Stimulated activated naive B cell treated with anti-CD40 and anti-IgM and Interleukin-4, amounts not matched to agents 10 μg/mL and 1 μg/mL and 100 μg/mL, for 72 hours (primary cell): ENCODE measurements at regions not wholly inside any gene's neighbourhood (a gene's known extent, or its start where the extent isn't known, plus 50 kb on each side); places are given as distances from the start of the nearest gene placed in this dataset.
"Not testable (repeated sequence)": the region's sequence is repeated elsewhere in the genome, so short reads cannot be mapped to it uniquely, and the experiment has no call there.

Experiments
- ATAC-seq, 2 donors: fragments of 150-1000 bp; cut with Tn5 transposase; replicated peaks; 2 replicates each; pipeline ENCODE4 v1.10.0; 2021; ENCODE audit warnings: moderate library complexity in 1 of 2
- DNase-seq: peaks from one replicate; pipeline ENCODE4 v3.0.0; 2021
- H3K27ac Mint-ChIP-seq: one replicate; pipeline ENCODE4 v1.8.0; 2022; ENCODE audit warnings: mild to moderate bottlenecking, mixed read lengths
- H3K27me3 Mint-ChIP-seq, 2 donors: one replicate each; pipeline ENCODE4 v1.8.0; 2022; ENCODE audit warnings: mixed read lengths in 2 of 2
- H3K36me3 Mint-ChIP-seq, 2 donors: one replicate each; pipeline ENCODE4 v1.8.0; 2022; ENCODE audit warnings: mixed read lengths in 2 of 2, mild to moderate bottlenecking in 1 of 2
- H3K4me1 Mint-ChIP-seq, 2 donors: one replicate each; pipeline ENCODE4 v1.8.0; 2022; ENCODE audit warnings: mixed read lengths in 2 of 2, mild to moderate bottlenecking in 1 of 2
- H3K4me3 Mint-ChIP-seq, 2 donors: one replicate each; pipeline ENCODE4 v1.8.0; 2022; ENCODE audit warnings: mild to moderate bottlenecking in 2 of 2, mixed read lengths in 2 of 2, moderate library complexity in 1 of 2
- H3K9me3 Mint-ChIP-seq, 2 donors: one replicate each; pipeline ENCODE4 v1.8.0; 2022; ENCODE audit warnings: mixed read lengths in 2 of 2, mild to moderate bottlenecking in 1 of 2

DNA sequence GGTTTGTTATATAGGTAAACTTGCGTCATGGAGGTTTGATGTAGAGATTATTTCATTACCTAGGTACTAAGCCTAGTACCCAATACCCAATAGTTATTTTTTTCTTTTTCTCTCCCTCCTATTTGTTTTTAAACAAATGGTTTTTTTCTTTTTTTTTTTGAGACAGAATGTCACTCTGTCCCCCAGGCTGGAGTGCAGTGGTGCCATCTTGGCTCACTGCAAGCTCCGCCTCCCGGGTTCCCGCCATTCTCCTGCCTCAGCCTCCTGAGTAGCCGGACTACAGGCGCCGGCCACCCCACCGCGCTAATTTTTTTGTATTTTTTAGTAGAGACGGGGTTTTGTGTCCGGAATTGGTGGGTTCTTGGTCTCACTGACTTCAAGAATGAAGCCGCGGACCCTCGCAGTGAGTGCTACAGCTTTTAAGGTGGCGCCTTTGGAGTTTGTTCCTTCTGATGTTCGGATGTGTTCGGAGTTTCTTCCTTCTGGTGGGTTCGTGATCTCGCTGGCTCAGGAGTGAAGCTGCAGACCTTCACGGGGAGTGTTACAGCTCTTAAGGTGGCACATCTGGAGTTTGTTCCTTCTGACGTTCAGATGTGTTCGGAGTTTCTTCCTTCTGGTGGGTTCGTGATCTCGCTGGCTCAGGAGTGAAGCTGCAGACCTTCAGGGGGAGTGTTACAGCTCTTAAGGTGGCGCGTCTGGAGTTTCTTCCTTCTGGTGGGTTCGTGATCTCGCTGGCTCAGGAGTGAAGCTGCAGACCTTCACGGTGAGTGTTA is 243.7 kb downstream of the PLA2G4A start:
- DNase-seq, H3K4me1 Mint-ChIP-seq, H3K36me3 Mint-ChIP-seq, H3K27me3 Mint-ChIP-seq, H3K9me3 Mint-ChIP-seq: not testable (repeated sequence)
- H3K4me3 Mint-ChIP-seq, result peak overlapping the region; percentile 86 to 88
- peak; percentile 69 to 70 for ATAC-seq
- peak overlapping the region; percentile 90 for H3K27ac Mint-ChIP-seq

DNA sequence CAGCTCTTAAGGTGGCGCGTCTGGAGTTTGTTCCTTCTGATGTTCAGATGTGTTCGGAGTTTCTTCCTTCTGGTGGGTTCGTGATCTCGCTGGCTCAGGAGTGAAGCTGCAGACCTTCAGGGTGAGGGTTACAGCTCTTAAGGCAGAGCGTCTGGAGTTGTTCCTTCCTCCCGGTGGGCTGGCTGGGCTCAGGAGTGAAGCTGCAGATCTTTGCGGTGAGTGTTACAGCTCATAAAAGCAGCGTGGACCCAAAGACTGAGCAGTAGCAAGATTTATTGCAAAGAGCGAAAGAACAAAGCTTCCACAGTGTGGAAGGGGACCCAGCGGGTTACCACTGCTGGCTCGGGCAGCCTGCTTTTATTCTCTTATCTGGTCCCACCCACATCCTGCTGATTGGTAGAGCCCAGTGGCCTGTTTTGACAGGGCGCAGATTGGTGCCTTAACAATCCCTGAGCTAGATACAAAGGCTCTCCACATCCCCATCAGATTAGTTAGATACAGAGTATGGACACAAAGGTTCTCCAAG is 244.3 kb downstream of the PLA2G4A start:
- not testable (repeated sequence) for DNase-seq, H3K4me1 Mint-ChIP-seq, H3K27me3 Mint-ChIP-seq, H3K36me3 Mint-ChIP-seq, H3K9me3 Mint-ChIP-seq
- Mint-ChIP-seq H3K27ac (peak overlapping the region; percentile 90), H3K4me3 (peak overlapping the region; percentile 86 to 88)
- peak in 1 of 2 donors; percentile 16 for ATAC-seq

DNA sequence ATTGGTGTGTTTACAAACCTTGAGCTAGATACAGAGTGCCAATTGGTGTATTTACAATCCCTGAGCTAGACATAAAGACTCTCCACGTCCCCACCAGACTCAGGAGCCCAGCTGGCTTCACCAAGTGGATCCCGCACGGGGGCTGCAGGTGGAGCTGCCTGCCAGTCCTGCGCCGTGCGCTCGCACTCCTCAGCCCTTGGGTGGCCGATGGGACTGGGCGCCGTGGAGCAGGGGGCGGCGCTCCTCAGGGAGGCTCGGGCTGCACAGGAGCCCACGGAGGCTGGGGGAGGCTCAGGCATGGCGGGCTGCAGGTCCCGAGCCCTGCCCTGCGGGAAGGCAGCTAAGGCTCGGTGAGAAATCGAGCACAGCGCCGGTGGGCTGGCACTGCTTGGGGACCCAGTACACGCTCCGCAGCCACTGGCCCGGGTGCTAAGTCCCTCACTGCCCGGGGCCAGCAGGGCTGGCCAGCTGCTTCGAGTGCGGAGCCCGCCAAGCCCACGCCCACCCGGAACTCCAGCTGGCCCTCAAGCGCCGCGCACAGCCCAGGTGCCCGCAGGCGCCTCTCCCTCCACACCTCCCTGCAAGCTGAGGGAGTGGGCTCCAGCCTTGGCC is 245.0 kb downstream of the PLA2G4A start:
- not testable (repeated sequence) for ATAC-seq, DNase-seq, H3K27me3 Mint-ChIP-seq, H3K9me3 Mint-ChIP-seq, H3K4me1 Mint-ChIP-seq, H3K4me3 Mint-ChIP-seq, H3K36me3 Mint-ChIP-seq, H3K27ac Mint-ChIP-seq

DNA sequence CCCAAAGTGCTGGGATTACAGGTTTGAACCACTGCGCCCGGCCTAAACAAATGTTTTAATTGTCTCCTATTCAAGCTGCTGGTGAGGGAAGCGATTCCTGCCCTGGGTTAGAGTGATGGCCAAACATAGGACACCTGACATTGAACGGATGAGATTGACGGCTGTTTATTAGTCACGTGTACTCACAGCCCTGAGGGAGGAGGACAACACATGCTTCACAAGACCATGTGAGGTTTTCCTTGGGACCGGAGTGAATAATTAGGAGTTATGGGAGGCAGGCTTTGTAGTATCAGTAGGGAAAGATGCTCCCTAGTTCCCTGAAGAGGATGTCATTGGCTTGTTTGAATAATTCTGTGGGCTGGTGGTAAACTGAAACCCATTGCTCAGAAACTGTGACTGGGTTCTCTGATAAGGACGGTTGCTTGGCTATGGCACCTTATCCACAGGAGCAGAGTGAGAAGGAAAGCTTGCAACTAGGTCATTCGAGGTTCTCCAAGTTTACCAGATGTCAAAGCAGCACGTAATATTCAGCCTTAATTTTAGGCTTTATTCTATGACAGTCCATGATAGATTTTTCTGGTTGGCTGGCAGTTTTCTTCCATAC is 245.8 kb downstream of the PLA2G4A start:
- Mint-ChIP-seq H3K36me3 (no peaks in the 10 kb centered on the region), H3K4me3 (no peak overlapping the region), H3K27ac (no peak overlapping the region), H3K27me3 (no peaks in the 10 kb centered on the region), H3K4me1 (peaks cover 0 to 1% of the 10 kb centered on the region in 2 donors), H3K9me3 (no peaks in the 10 kb centered on the region)
- ATAC-seq (no peak), DNase-seq (no peak)

DNA sequence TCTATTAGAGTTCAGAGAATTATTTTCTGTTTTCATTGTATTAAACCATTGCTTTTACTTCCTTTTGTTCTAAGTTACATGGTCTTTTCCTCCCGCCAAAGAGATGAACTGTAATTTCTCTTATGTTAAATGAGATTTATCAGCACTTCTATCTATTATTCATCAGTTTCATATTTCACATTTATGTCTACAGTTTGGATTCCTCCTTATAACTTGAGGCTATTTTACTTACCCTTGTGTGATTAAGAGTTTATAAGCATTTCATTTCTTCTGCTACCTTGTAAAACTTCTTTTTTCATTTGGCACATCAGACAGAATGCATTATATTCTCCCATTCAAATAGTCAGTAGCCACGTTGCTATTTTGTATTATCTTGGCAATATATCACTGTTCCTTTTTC is 248.2 kb downstream of the PLA2G4A start:
- no peaks in the 10 kb centered on the region for H3K27me3 Mint-ChIP-seq
- H3K9me3 Mint-ChIP-seq, result no peaks in the 10 kb centered on the region
- H3K36me3 Mint-ChIP-seq, result no peaks in the 10 kb centered on the region
- H3K4me3 Mint-ChIP-seq, result no peak overlapping the region
- no peak overlapping the region for H3K27ac Mint-ChIP-seq
- DNase-seq, result no peak
- ATAC-seq, result no peak
- H3K4me1 Mint-ChIP-seq, result peaks cover 0 to 1% of the 10 kb centered on the region in 2 donors

DNA sequence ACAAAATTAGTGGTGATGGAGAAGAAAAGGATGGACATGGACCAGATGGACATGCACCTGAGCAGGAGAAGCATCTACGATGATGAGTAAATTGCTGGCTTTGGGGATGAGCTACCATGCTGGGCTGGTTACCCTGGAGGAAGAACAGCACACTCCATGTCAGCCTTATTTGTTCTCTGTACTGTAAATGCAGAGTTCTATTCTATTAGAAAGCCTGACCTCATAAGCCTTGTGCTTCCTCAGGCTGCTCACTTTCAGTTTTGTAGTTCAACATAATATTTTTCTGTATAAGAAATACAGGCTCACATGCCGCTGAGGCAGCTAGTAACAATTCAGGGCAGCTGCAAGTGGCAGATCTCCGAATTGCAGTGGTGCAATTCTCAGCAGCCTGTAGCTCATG is 249.6 kb downstream of the PLA2G4A start:
- no peak overlapping the region for H3K27ac Mint-ChIP-seq
- ATAC-seq (no peak), DNase-seq (no peak)
- H3K27me3 Mint-ChIP-seq, result no peaks in the 10 kb centered on the region
- H3K4me1 Mint-ChIP-seq, result no peaks in the 10 kb centered on the region
- no peak overlapping the region for H3K4me3 Mint-ChIP-seq
- H3K36me3 Mint-ChIP-seq, result no peaks in the 10 kb centered on the region
- H3K9me3 Mint-ChIP-seq, result no peaks in the 10 kb centered on the region

DNA sequence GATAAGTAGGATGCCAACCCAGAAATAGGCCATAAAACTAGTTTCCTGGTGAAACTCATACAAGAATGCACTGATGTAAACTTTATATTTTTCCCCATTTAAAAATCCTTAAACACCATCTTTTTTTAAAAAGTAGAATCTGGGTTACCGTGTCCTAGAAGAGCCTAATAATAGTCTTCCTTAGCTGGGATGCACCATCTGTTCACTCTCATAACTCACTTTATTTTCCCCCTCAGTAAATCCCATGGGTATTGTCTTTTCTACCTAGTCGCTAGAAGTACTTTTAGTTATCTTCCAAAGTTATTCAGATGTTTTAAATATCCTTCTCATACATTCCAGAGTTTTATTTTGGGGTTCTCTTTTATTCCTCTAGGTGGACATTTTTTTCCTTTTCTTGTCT is 250.2 kb downstream of the PLA2G4A start:
- Mint-ChIP-seq H3K4me3 (no peak overlapping the region), H3K36me3 (no peaks in the 10 kb centered on the region), H3K9me3 (no peaks in the 10 kb centered on the region), H3K27me3 (no peaks in the 10 kb centered on the region), H3K27ac (no peak overlapping the region), H3K4me1 (no peaks in the 10 kb centered on the region)
- ATAC-seq, result no peak
- DNase-seq, result no peak

DNA sequence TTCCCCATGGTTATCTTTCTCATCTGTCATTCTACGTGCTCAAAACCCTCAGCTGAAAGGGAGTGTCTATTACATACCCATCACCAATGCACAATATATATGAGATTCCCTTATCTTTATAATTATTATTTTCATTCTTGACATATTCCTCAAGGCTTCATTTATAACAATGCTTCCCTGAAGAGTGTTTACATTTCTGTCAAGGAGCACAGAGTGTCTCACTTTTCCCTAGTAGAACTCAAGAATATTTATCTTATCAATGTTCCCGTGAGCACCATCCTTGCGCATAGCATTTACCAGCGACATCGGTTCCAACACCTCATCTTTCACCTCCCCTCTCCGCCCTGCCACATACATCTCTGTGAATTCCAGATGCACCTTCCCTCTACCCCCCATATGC is 250.6 kb downstream of the PLA2G4A start:
- H3K27me3 Mint-ChIP-seq, result no peaks in the 10 kb centered on the region
- no peaks in the 10 kb centered on the region for H3K9me3 Mint-ChIP-seq
- ATAC-seq (no peak), DNase-seq (no peak)
- H3K4me3 Mint-ChIP-seq, result no peak overlapping the region
- no peaks in the 10 kb centered on the region for H3K4me1 Mint-ChIP-seq
- H3K36me3 Mint-ChIP-seq, result no peaks in the 10 kb centered on the region
- no peak overlapping the region for H3K27ac Mint-ChIP-seq

DNA sequence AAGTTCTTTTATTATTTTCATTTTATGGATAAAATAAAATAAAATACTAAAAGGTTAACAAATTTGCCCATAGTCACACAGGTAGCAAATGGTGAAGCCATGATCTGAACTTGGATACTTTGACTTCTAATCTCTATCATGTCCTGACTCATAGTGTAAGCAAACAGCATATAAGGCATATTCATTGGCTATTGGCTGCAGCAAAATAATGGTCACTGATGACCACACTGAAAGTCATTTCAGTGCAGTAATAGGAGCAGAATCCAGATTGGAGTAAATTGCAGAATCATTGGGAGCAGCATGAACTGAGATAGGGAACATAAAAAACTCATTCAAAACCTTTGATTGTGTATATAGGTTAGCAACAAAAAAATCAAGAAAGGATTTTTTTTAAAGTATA is 262.9 kb downstream of the PLA2G4A start:
- Mint-ChIP-seq H3K9me3 (peaks cover 4 to 5% of the 10 kb centered on the region in 2 donors), H3K27me3 (no peaks in the 10 kb centered on the region), H3K4me3 (no peak overlapping the region), H3K36me3 (no peaks in the 10 kb centered on the region), H3K4me1 (no peaks in the 10 kb centered on the region), H3K27ac (no peak overlapping the region)
- ATAC-seq (no peak), DNase-seq (no peak)

DNA sequence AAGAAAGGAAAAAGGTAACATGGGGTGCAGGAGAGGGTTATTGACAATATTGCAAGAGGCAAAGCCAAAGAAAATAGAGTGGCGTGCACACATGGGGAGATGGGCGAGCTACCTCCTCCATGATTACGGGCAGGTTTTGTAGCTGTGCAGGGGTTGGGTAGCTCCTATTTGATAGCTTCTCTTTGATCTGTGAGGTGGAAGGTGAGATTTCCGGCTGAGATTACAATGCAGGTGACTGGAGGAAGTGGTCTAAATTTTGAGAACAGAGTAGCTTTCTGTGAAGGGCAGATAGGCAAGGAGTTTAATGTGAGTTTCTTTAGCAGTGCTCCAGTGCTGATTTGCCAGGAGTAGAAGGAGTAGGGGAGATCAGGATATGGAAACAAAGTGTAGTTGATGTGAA is 263.4 kb downstream of the PLA2G4A start:
- Mint-ChIP-seq H3K36me3 (no peaks in the 10 kb centered on the region), H3K27me3 (no peaks in the 10 kb centered on the region), H3K4me1 (no peaks in the 10 kb centered on the region), H3K4me3 (no peak overlapping the region), H3K9me3 (peaks cover 4 to 6% of the 10 kb centered on the region in 2 donors), H3K27ac (no peak overlapping the region)
- ATAC-seq (no peak), DNase-seq (no peak)

DNA sequence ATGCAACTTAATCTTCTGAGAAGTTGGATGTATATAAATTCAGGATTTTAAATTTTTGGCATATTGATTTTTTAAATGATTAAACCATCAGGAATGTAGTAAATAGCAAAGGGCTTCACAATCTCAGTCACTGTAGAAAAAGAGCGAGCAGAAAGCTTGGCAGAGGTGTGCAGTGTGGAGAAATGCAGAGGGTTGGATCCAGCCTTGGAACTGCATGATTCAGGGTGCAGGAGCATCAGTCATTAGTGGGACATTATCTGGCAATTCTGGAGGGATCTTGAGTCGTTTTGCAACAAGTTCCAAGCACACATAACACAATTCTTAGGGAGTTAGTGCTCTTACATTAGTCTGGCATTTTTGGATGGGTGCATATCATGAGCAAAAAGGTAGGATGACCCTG is 267.9 kb downstream of the PLA2G4A start:
- ATAC-seq (no peak), DNase-seq (no peak)
- Mint-ChIP-seq H3K36me3 (no peaks in the 10 kb centered on the region), H3K4me1 (no peaks in the 10 kb centered on the region), H3K27ac (no peak overlapping the region), H3K4me3 (no peak overlapping the region), H3K9me3 (peaks cover 0 to 1% of the 10 kb centered on the region in 2 donors), H3K27me3 (no peaks in the 10 kb centered on the region)

DNA sequence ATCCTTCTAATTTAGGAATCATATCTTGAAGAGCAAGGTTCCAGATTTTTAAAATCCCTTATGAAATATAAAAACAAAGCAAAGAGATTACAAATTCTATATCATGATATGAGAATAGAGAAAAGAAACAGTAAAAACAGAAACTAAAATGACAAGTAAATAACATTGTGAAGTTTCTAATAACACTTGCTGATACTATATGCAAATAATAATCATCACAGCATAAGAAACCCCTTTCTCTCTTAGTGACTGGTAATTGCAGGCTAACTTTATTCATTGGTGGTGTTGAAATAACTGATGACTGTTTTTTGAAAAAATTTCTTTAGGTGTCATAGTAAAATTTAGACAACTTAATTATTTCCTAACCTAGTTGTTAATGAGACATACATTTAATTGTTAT is 281.6 kb downstream of the PLA2G4A start:
- DNase-seq, result no peak
- ATAC-seq, result no peak
- no peak overlapping the region for H3K4me3 Mint-ChIP-seq
- H3K27ac Mint-ChIP-seq, result no peak overlapping the region
- H3K4me1 Mint-ChIP-seq, result no peaks in the 10 kb centered on the region
- peaks cover 2 to 3% of the 10 kb centered on the region in 2 donors for H3K9me3 Mint-ChIP-seq
- no peaks in the 10 kb centered on the region for H3K36me3 Mint-ChIP-seq
- H3K27me3 Mint-ChIP-seq, result no peaks in the 10 kb centered on the region

DNA sequence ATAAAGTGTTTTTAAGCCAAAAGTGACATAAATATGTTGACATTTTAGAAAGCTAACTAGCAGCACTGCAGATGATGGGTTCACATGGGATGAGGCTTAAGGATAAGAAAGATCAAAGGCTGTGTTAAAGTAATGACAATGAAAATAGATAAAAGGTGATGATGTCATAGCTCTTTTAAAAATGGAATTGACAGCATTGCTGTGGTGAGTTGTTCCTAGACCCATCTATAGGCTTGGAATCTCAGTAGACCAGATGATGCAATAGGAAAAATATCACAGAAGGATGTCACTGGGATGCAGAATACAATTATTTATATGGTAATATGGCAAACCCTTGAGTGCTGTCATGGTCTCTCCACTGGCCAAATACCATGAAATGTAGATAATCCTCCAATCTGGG is 286.0 kb downstream of the PLA2G4A start:
- Mint-ChIP-seq H3K4me3 (no peak overlapping the region), H3K4me1 (no peaks in the 10 kb centered on the region), H3K27ac (no peak overlapping the region), H3K27me3 (no peaks in the 10 kb centered on the region), H3K36me3 (no peaks in the 10 kb centered on the region), H3K9me3 (peaks cover 2 to 3% of the 10 kb centered on the region in 2 donors)
- ATAC-seq, result no peak
- no peak for DNase-seq

DNA sequence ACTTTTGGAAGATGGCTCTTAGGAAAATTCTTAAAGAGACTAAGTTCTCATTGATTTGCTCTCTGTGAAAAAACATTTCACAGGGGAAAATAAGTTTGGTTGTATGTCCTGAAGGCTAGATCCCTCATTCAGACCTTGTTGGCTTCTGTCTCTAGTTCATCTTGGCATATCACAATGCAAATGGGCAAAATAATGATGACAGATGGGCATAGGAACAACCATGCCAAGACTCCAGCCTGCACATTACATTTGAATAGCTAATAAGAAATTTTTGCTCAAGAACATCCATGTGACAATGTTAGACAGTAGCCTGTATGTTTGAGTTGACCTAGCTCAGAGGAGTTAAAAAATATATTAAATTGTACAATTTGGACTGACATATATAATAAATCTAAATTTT is 292.9 kb downstream of the PLA2G4A start:
- H3K4me3 Mint-ChIP-seq, result no peak overlapping the region
- DNase-seq (no peak), ATAC-seq (no peak)
- no peaks in the 10 kb centered on the region for H3K27me3 Mint-ChIP-seq
- H3K4me1 Mint-ChIP-seq, result no peaks in the 10 kb centered on the region
- no peaks in the 10 kb centered on the region for H3K36me3 Mint-ChIP-seq
- no peak overlapping the region for H3K27ac Mint-ChIP-seq
- no peaks in the 10 kb centered on the region for H3K9me3 Mint-ChIP-seq

DNA sequence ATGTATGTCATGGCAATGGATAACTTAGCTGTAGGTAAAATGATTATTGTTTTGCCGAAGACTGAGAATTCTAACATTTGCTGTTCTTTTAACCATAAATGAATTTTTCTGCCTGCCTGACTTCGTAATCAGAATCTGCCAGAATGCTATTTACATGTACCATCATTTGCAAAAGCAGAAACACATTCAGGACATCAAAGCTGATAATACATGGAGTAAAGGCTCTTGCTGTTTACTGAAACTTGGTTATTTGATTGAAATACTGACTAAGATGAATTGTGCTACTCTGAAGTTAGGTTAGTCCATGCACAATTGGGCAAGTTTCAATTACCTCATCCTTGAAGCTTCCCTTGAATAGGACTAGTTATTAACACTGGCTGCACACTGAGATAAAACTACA is 293.8 kb downstream of the PLA2G4A start:
- H3K4me1 Mint-ChIP-seq, result no peaks in the 10 kb centered on the region
- no peaks in the 10 kb centered on the region for H3K9me3 Mint-ChIP-seq
- DNase-seq (no peak), ATAC-seq (no peak)
- no peak overlapping the region for H3K27ac Mint-ChIP-seq
- no peak overlapping the region for H3K4me3 Mint-ChIP-seq
- H3K27me3 Mint-ChIP-seq, result no peaks in the 10 kb centered on the region
- no peaks in the 10 kb centered on the region for H3K36me3 Mint-ChIP-seq
